ENCODE measurements at regions not wholly inside any gene's neighbourhood (a gene's known extent, or its start where the extent isn't known, plus 50 kb on each side); places are given as distances from the start of the nearest gene placed in this dataset.

- Histone ChIP-seq H3K79me1 (ENCODE audit: low read depth in 1 of 2, low read length in 2 of 2) (no peaks in the 10 kb centered on the region), H3K9ac (ENCODE audit: low read depth, low read length) (no peak overlapping the region), H2AFZ (replicated peaks; ENCODE audit: low read length, poor library complexity) (no peak overlapping the region), H4K20me1 (ENCODE audit: insufficient read depth, low read length) (no peaks in the 10 kb centered on the region), H4K8ac (ENCODE audit: low read depth in 2 of 2, low read length in 2 of 2) (no peak overlapping the region), H3K23ac (ENCODE audit: low read depth, low read length) (no peak overlapping the region), H3K9me1 (ENCODE audit: insufficient read depth, low read length) (no peaks in the 10 kb centered on the region), H3K4me3 (ENCODE audit: insufficient read depth, low read depth, low read length) (no peak overlapping the region), H3K18ac (ENCODE audit: low read depth, low read length) (no peak overlapping the region), H3K4ac (ENCODE audit: low read depth, low read length) (no peak overlapping the region), H2BK5ac (ENCODE audit: low read depth, low read length, poor library complexity, severe bottlenecking) (no peak overlapping the region), H3K56ac (ENCODE audit: extremely low read depth, insufficient read depth, low read length) (no peak overlapping the region), H4K5ac (ENCODE audit: low read depth, low read length) (no peak overlapping the region), H2BK15ac (ENCODE audit: low read depth, low read length) (no peak overlapping the region), H3K9me3 (ENCODE audit: control insufficient read depth, insufficient read depth, low read length) (no peaks in the 10 kb centered on the region), H2AK5ac (ENCODE audit: low read depth, low read length) (no peak overlapping the region), H3K4me2 (ENCODE audit: low read depth, low read length) (no peak overlapping the region), H2BK120ac (ENCODE audit: low read depth, low read length) (no peak overlapping the region), H4K91ac (ENCODE audit: insufficient read depth, low read depth, low read length) (no peak overlapping the region), H2BK20ac (ENCODE audit: low read depth, low read length) (no peak overlapping the region), H3K4me1 (ENCODE audit: control insufficient read depth, insufficient read depth, low read length) (no peaks in the 10 kb centered on the region), H3K27ac (ENCODE audit: insufficient read depth, low read length) (no peak overlapping the region), H2AK9ac (replicated peaks; ENCODE audit: low read depth, low read length, poor library complexity) (no peak overlapping the region), H3K27me3 (ENCODE audit: control insufficient read depth, insufficient read depth, low read length) (no peaks in the 10 kb centered on the region), H3K36me3 (ENCODE audit: control insufficient read depth, insufficient read depth, low read length) (no peaks in the 10 kb centered on the region), H3K14ac (replicated peaks; ENCODE audit: low read depth, low read length) (no peak overlapping the region)
- intact Hi-C loops (cut with micrococcal nuclease) (no loop called here), in situ Hi-C loops (cut with MboI; ENCODE audit: low sequenced_read_pairs) (no loop called here), dilution Hi-C loops (cut with HindIII; ENCODE audit: low sequenced_read_pairs, unreplicated experiment) (no loop called here)
- no peak for DNase-seq
- CTCF ChIA-PET: no interaction called here
- ATAC-seq (ENCODE audit: low read depth): no peak
- POLR2A ChIA-PET (ENCODE audit: unreplicated experiment): no interaction called here
- WGBS, 2 experiments (ENCODE audit: extremely low coverage in 2 of 2, insufficient read length in 1 of 2): no CpG with 5 or more reads among the region's 1 CpG
- BruUV-seq (replicated peaks): no TSS peak
- TF ChIP-seq FOS (IDR thresholded peaks at IDR 0.05; ENCODE audit: low read depth, low read length) (no peak), MAZ (IDR thresholded peaks at IDR 0.05; ENCODE audit: borderline replicate concordance, low read depth, low read length) (no peak), ELK1 (IDR thresholded peaks at IDR 0.05; ENCODE audit: borderline replicate concordance, low read depth, low read length) (no peak), NFE2L2 (IDR thresholded peaks at IDR 0.05; ENCODE audit: low read depth, low read length) (no peak), MXI1 (IDR thresholded peaks at IDR 0.05; ENCODE audit: borderline replicate concordance, low read depth, low read length) (no peak), RAD21 (IDR thresholded peaks at IDR 0.05; ENCODE audit: low read length) (no peak)
These were observed 1312.7 kb downstream of the SLITRK1 start for GRCh38 chr13:82569581-82569980.

All from IMR-90 (cell line).